ENCODE measurements at regions not wholly inside any gene's neighbourhood (a gene's known extent, or its start where the extent isn't known, plus 50 kb on each side); places are given as distances from the start of the nearest gene placed in this dataset.

GRCh38 chr4:158077835-158078234, 95.0 kb downstream of the GASK1B start:
- TF ChIP-seq EZH2phosphoT487 (IDR thresholded peaks at IDR 0.05; ENCODE audit: borderline replicate concordance, low read depth, low read length), result no peak
- TF ChIP-seq CTCF (conservative IDR thresholded peaks at IDR 0.05; ENCODE audit: low read length), result no peak
